Spleen (tissue), 11 donors: ENCODE measurements at regions not wholly inside any gene's neighbourhood (a gene's known extent, or its start where the extent isn't known, plus 50 kb on each side); places are given as distances from the start of the nearest gene placed in this dataset.

Experiments
- DNase-seq: peaks from one replicate; pipeline ENCODE4 v3.0.0-alpha.2; 2020
- H3K27ac ChIP-seq, 8 donors: fragments of 200-600 bp; sonication (generic) in 7 of 8; 1 replicate in 4 of 8; 2 replicates in 4 of 8; pipeline versions ENCODE4 v1.5.0 to v1.8.0; 2016 to 2021; ENCODE audit warnings: inconsistent platforms in 4 of 8, mild to moderate bottlenecking in 4 of 8, moderate library complexity in 1 of 8
- H3K27me3 ChIP-seq, 7 donors: fragments of 200-600 bp; sonication (generic) in 6 of 7; replicated peaks in 1 of 7; 1 replicate in 4 of 7; 2 replicates in 3 of 7; pipeline versions ENCODE4 v1.5.0 to v1.8.0; 2016 to 2021; ENCODE audit warnings: inconsistent platforms in 3 of 7, mild to moderate bottlenecking in 1 of 7
- H3K36me3 ChIP-seq, 6 donors: fragments of 200-600 bp; sonication (generic) in 5 of 6; 1 replicate in 4 of 6; 2 replicates in 2 of 6; pipeline versions ENCODE4 v1.5.0 to v1.8.0; 2016 to 2021; ENCODE audit warnings: inconsistent platforms in 2 of 6
- H3K4me1 ChIP-seq, 6 donors: fragments of 200-600 bp; sonication (generic) in 5 of 6; 1 replicate in 3 of 6; 2 replicates in 3 of 6; pipeline versions ENCODE4 v1.5.0 to v1.8.0; 2016 to 2021; ENCODE audit warnings: inconsistent platforms in 3 of 6
- H3K4me3 ChIP-seq, 8 donors: fragments of 200-600 bp; sonication (generic) in 7 of 8; 1 replicate in 4 of 8; 2 replicates in 4 of 8; pipeline versions ENCODE4 v1.5.0 to v1.8.0; 2016 to 2021; ENCODE audit warnings: inconsistent platforms in 4 of 8, mild to moderate bottlenecking in 4 of 8, moderate library complexity in 2 of 8
- H3K9me3 ChIP-seq, 8 donors: fragments of 200-600 bp; sonication (generic) in 7 of 8; 1 replicate in 4 of 8; 2 replicates in 4 of 8; pipeline versions ENCODE4 v1.5.0 to v1.8.0; 2016 to 2021; ENCODE audit warnings: inconsistent platforms in 4 of 8
- POLR2A ChIP-seq, 3 donors: fragments of 450-650 bp; IDR thresholded peaks; one replicate each; pipeline ENCODE4 v1.5.1; 2017; ENCODE audit warnings: antibody characterized with exemption in 3 of 3, mild to moderate bottlenecking in 1 of 3
- POLR2AphosphoS5 ChIP-seq, 3 donors: sonication (generic); formaldehyde crosslinking; IDR thresholded peaks; one replicate each; pipeline ENCODE4 v1.5.1; 2017; ENCODE audit warnings: antibody characterized with exemption in 3 of 3
- WGBS, 5 donors: extraction: QIAGEN DNeasy Blood & Tissue Kit in 3 of 5; methylation state at CpG; one replicate each; pipeline versions ENCODE4 v1.1.5 to v1.1.7; 2013 to 2018; 5-methylcytosine and 5-hydroxymethylcytosine counted together
- intact Hi-C: fragments of 100-400 bp; cut with DNase I; formaldehyde crosslinking; loops from one replicate; pipeline ENCODE4 v1.15.0; 2023; ENCODE audit warnings: low total_unique reads
- TF ChIP-seq, protein P1 (sequence below), 11 experiments: fragments of 200-600 bp in 7 of 11; fragments of 450-650 bp in 4 of 11; sonication (generic) in 4 of 11; IDR thresholded peaks in 8 of 11; conservative IDR thresholded peaks in 3 of 11; 1 replicate in 7 of 11; 2 replicates in 4 of 11; pipeline versions ENCODE4 v1.4.0 to v1.8.0; 2016 to 2021; ENCODE audit warnings: antibody characterized with exemption in 11 of 11, inconsistent platforms in 4 of 11, mild to moderate bottlenecking in 1 of 11
- donor health status: healthy with polysubstance abuse.
- donor health status: DM: no; HTN: no; CAD: no; lungs with moderate emphysema.
- donor health status: DM: no; HTN: no; CAD: no.
- donor health status: Bipolar disorder and iron deficiency.
- donor health status: healthy.
- donor health status: DM: no; HTN: no; CAD: no.
- donor health status: DM: yes; HTN: yes; CAD: no.

DNA sequence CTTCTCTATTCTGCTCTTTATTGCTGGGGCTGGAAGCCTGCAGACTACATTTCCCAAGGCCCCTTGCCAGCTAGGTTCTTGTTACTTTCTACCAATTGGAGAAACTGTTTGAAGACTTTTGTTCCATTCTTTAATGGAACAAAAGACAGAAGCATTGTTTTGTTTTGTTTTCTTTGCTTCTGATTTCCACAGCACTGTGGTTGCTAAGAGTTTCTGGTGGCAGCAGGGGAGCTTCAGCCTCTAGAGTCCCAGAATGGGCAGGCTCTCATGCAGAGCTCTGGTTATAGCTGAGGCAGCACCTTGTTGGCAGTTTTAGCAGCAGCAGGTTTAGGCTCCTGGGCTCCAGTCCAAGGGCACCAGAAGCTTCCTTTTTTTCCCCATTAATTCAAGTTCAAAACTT is 234.3 kb downstream of the ETAA1 start:
- Histone ChIP-seq H3K4me1 (no peaks in the 10 kb centered on the region), H3K36me3 (no peaks in the 10 kb centered on the region), H3K27ac (no peak overlapping the region), H3K9me3 (no peaks in the 10 kb centered on the region), H3K4me3 (no peak overlapping the region), H3K27me3 (no peaks in the 10 kb centered on the region)
- intact Hi-C loops: no loop called here
- TF ChIP-seq POLR2AphosphoS5 (IDR thresholded peaks at IDR 0.05) (no peak), POLR2A (IDR thresholded peaks at IDR 0.05) (no peak)
- TF ChIP-seq, protein P1, sequence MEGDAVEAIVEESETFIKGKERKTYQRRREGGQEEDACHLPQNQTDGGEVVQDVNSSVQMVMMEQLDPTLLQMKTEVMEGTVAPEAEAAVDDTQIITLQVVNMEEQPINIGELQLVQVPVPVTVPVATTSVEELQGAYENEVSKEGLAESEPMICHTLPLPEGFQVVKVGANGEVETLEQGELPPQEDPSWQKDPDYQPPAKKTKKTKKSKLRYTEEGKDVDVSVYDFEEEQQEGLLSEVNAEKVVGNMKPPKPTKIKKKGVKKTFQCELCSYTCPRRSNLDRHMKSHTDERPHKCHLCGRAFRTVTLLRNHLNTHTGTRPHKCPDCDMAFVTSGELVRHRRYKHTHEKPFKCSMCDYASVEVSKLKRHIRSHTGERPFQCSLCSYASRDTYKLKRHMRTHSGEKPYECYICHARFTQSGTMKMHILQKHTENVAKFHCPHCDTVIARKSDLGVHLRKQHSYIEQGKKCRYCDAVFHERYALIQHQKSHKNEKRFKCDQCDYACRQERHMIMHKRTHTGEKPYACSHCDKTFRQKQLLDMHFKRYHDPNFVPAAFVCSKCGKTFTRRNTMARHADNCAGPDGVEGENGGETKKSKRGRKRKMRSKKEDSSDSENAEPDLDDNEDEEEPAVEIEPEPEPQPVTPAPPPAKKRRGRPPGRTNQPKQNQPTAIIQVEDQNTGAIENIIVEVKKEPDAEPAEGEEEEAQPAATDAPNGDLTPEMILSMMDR (IDR thresholded peaks at IDR 0.05 in 8 of 11, conservative IDR thresholded peaks at IDR 0.05 in 3 of 11): no peak
- DNase-seq: no peak

GRCh38 chr2:67633212-67633856 is 236.2 kb downstream of the ETAA1 start:
- TF ChIP-seq POLR2AphosphoS5 (IDR thresholded peaks at IDR 0.05): no peak
- TF ChIP-seq, protein P1 (IDR thresholded peaks at IDR 0.05 in 8 of 11, conservative IDR thresholded peaks at IDR 0.05 in 3 of 11): no peak
- TF ChIP-seq POLR2A (IDR thresholded peaks at IDR 0.05): no peak
- 68 to 93% (median 86%) methylated on average over 3 of the region's 3 CpGs for WGBS, 5 donors
- no peak overlapping the region for H3K27ac ChIP-seq

DNA sequence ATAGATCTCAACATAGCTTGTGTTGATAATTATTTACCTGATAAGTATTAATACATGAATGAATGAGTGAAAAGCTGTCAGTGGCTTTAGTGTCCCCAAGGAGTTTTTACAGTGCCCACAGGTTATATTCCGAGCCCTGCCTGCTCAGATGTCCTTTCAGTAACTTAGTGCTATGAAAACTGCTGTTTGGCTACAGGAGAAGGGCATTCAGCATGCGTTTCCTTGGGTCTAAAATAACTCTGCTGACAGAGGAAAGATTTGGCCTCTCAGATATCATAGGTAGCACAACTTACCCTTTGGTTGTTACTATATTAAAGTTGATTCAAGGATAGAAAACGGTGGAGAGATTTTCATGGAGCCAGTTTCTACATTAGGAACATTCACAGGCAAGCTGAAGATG is 241.0 kb downstream of the ETAA1 start:
- Histone ChIP-seq H3K27me3 (no peaks in the 10 kb centered on the region), H3K27ac (no peak overlapping the region)
- WGBS, 5 donors: 44 to 73% (median 50%) methylated on average over 3 of the region's 3 CpGs

More at GRCh38 chr2:67633212-67633856, 236.2 kb downstream of the ETAA1 start:
- intact Hi-C loops: no loop called here
- H3K36me3 ChIP-seq: no peaks in the 10 kb centered on the region
- no peaks in the 10 kb centered on the region for H3K27me3 ChIP-seq
- H3K9me3 ChIP-seq: no peaks in the 10 kb centered on the region
- H3K4me1 ChIP-seq: no peaks in the 10 kb centered on the region
- DNase-seq: no peak
- no peak overlapping the region for H3K4me3 ChIP-seq

GRCh38 chr2:67641312-67642045 is 244.3 kb downstream of the ETAA1 start:
- H3K27me3 ChIP-seq: no peaks in the 10 kb centered on the region
- TF ChIP-seq POLR2A (IDR thresholded peaks at IDR 0.05) (no peak), POLR2AphosphoS5 (IDR thresholded peaks at IDR 0.05) (no peak)
- TF ChIP-seq, protein P1 (IDR thresholded peaks at IDR 0.05 in 8 of 11, conservative IDR thresholded peaks at IDR 0.05 in 3 of 11): no peak
- 64 to 84% (median 70%) methylated on average over 3 of the region's 3 CpGs for WGBS, 5 donors
- intact Hi-C loops: no loop called here
- H3K36me3 ChIP-seq: no peaks in the 10 kb centered on the region
- peaks cover 0 to 6% (median 3%) of the 10 kb centered on the region in 8 donors for H3K9me3 ChIP-seq
- no peak overlapping the region for H3K4me3 ChIP-seq
- no peak for DNase-seq
- H3K4me1 ChIP-seq: no peaks in the 10 kb centered on the region
- no peak overlapping the region for H3K27ac ChIP-seq

More for the DNA sequence above, 241.0 kb downstream of the ETAA1 start:
- Histone ChIP-seq H3K36me3 (no peaks in the 10 kb centered on the region), H3K9me3 (no peaks in the 10 kb centered on the region), H3K4me3 (no peak overlapping the region), H3K4me1 (no peaks in the 10 kb centered on the region)
- intact Hi-C loops: no loop called here
- no peak for DNase-seq
- TF ChIP-seq POLR2A (IDR thresholded peaks at IDR 0.05) (no peak), POLR2AphosphoS5 (IDR thresholded peaks at IDR 0.05) (no peak)
- TF ChIP-seq, protein P1 (IDR thresholded peaks at IDR 0.05 in 8 of 11, conservative IDR thresholded peaks at IDR 0.05 in 3 of 11): no peak
